ENCODE measurements at regions not wholly inside any gene's neighbourhood (a gene's known extent, or its start where the extent isn't known, plus 50 kb on each side); places are given as distances from the start of the nearest gene placed in this dataset.

DNA sequence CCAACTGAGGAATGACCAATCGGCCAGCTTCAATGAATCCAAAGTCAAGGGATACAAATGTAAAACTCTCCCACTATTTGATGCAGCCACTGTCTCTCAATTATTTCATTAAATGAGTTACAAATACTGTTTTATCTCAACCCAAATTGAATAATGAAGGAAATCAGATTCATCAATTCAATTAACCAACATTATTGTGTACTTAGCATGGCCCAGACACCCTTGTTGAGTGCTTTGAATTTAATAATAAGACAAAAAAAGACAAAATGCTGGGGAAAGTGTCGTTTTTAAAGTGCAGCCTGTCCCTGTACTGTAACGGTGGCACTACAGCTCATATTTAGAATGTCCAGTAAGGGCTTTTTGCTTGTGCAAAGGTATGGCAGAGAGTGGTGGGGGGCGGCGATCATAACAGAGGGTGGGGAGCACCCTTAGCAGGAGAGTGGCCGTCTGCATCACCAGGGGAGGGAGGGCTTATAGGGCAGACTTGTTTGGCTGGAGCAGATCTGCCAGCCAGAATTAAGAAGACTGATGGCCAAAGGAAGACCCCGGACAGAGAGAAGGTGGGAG lies 123.8 kb upstream of the GALNT2 start:
- no peak for DNase-seq (ENCODE audit: low read depth)
- H3K4me3 ChIP-seq (ENCODE audit: low read length): no peak overlapping the region
- TF ChIP-seq, protein P1, sequence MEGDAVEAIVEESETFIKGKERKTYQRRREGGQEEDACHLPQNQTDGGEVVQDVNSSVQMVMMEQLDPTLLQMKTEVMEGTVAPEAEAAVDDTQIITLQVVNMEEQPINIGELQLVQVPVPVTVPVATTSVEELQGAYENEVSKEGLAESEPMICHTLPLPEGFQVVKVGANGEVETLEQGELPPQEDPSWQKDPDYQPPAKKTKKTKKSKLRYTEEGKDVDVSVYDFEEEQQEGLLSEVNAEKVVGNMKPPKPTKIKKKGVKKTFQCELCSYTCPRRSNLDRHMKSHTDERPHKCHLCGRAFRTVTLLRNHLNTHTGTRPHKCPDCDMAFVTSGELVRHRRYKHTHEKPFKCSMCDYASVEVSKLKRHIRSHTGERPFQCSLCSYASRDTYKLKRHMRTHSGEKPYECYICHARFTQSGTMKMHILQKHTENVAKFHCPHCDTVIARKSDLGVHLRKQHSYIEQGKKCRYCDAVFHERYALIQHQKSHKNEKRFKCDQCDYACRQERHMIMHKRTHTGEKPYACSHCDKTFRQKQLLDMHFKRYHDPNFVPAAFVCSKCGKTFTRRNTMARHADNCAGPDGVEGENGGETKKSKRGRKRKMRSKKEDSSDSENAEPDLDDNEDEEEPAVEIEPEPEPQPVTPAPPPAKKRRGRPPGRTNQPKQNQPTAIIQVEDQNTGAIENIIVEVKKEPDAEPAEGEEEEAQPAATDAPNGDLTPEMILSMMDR (conservative IDR thresholded peaks at IDR 0.05; ENCODE audit: low read depth, low read length): no peak

DNA sequence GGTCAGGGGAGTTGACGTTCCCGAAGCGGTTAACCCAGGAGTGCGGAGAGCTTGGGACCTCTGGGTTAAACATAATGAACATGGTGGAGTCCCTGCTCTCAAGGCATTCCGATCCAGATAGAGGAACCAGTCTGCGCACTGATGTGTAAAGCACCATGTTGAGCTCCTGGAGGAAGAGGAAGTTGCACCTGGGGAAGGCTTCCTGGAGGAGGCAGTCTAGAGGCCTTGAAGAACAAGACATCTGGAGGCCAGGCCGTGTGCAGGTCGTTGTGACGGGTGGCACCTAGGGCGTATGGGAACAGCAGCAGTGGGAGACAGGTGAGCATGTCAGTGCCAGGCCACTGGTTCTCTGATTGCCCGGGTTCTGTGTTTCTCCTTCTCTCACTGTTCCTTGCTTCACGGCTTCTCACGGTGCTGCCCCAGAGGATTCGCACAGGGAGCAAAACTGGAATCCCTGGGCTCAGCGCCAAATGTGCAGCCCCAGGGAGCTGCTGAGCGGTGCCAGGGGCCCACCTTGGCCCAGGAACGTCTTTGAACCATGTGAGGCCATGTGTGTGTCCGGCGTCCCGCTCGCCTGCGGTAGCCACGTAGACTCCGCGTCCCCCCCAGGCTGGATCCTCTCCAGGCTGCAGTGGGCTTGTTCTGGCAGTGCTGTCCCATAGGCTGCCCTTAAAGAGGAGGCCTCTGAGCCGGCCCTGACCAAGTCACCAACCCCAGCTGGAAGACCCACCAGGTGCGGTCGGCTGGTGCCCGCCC lies 122.9 kb upstream of the GALNT2 start:
- no peak for DNase-seq (ENCODE audit: low read depth)
- TF ChIP-seq, protein P1 (conservative IDR thresholded peaks at IDR 0.05; ENCODE audit: low read depth, low read length): no peak
- H3K4me3 ChIP-seq (ENCODE audit: low read length): no peak overlapping the region

DNA sequence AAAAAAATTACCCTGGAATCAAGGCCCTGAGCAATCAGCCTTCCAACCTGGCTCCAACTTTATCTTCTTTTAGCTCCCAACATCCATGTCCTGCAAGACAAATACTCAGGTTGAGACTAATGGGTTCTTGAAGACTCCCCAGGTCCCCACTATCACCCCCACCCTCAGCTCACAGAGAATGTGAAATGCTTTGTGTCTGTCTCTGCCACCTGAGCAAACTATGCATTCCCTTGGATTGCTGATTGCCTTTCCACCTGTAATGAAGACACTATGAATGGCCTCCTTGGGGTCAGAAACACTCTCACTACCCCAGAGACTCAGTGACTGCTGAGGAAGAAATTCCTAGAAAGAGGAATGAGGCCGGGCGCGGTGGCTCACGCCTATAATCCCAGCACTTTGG lies 121.2 kb upstream of the GALNT2 start:
- DNase-seq (ENCODE audit: low read depth): no peak
- H3K4me3 ChIP-seq (ENCODE audit: low read length): no peak overlapping the region
- TF ChIP-seq, protein P1 (conservative IDR thresholded peaks at IDR 0.05; ENCODE audit: low read depth, low read length): no peak

DNA sequence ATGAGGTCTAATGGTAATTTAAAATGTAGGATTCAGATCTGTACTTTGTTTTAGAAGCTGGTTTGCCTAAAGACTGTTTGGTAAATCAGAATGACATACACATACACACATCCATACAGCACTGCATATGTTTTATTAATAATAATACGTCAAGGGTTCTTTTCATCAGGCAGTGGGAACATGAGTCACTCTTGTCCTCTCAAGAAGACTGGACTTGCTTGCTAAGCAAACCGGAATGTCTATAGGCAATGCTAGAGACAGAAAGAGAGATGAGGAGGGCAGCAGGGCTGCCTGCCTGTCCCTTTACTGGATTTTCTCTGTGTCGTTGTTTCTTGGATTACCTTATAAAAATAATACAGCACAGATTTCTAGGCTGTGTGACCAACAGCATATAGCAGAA lies 119.1 kb upstream of the GALNT2 start:
- DNase-seq (ENCODE audit: low read depth): no peak
- TF ChIP-seq, protein P1 (conservative IDR thresholded peaks at IDR 0.05; ENCODE audit: low read depth, low read length): no peak
- H3K4me3 ChIP-seq (ENCODE audit: low read length): no peak overlapping the region

DNA sequence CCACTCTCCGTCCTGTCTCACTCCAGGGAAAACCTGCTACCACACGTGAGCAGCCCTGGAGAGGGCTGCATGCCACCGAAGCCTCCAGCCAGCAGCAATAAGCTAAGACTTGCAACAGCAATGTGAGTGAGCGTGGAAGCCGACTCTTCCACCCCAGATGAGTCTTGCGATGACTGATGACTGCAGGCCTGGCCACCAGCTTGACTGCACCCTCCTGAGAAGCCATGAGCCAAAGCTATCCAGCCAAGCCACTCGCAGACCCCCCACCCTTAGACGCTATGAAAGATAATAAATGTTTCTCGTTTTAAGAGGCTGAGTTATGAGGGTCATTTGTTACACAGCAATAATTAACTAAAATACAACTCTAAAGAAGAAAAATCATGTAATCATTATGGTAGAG lies 118.6 kb upstream of the GALNT2 start:
- TF ChIP-seq, protein P1 (conservative IDR thresholded peaks at IDR 0.05; ENCODE audit: low read depth, low read length): no peak
- DNase-seq (ENCODE audit: low read depth): no peak
- no peak overlapping the region for H3K4me3 ChIP-seq (ENCODE audit: low read length)

DNA sequence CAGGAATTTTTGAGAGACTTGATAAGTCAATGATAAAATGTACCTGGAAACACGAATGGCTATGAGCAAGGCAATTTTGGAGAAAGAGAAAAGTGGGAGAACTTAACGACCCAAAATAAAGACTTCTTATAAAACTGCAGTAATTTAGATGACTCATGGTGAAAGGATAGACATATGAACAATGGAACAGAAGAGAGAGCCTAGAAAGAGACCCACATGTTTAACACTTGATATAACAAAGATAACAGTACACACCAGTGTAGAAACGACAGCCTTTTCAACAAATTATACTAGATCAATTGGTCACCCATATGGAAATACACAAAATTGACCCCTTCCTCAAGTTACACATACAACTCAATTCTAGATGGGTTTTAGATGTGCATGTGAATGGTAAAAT lies 117.5 kb upstream of the GALNT2 start:
- DNase-seq (ENCODE audit: low read depth): no peak
- no peak overlapping the region for H3K4me3 ChIP-seq (ENCODE audit: low read length)
- TF ChIP-seq, protein P1 (conservative IDR thresholded peaks at IDR 0.05; ENCODE audit: low read depth, low read length): no peak

DNA sequence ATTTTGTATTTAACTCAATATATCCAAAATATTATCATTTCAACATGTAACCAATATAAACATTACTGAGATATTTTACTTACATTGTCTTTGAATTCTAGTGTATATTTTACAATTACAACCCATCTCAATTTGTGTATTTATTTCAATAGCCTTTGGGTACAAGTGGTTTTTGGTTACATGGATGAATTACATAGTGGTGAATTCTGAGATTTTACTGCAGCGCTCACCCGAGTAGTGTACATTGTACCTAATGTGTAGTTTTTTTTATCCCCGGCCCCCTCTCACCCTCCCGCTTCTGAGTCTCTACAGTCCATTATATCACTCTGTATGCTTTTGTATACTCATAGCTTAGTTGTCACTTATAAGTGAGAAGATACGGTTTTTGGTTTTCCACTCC lies 117.0 kb upstream of the GALNT2 start:
- TF ChIP-seq, protein P1 (conservative IDR thresholded peaks at IDR 0.05; ENCODE audit: low read depth, low read length): no peak
- no peak overlapping the region for H3K4me3 ChIP-seq (ENCODE audit: low read length)
- no peak for DNase-seq (ENCODE audit: low read depth)
